ENCODE measurements at regions not wholly inside any gene's neighbourhood (a gene's known extent, or its start where the extent isn't known, plus 50 kb on each side); places are given as distances from the start of the nearest gene placed in this dataset.
"Not testable (repeated sequence)": the region's sequence is repeated elsewhere in the genome, so short reads cannot be mapped to it uniquely, and the experiment has no call there.

GRCh38 chr10:46175831-46176230, 111.0 kb upstream of the ANTXRL start:
- Mint-ChIP-seq H3K27ac (no peak overlapping the region), H3K36me3 (no peaks in the 10 kb centered on the region), H3K27me3 (ENCODE audit: low read depth in 2 of 2) (peaks cover 0 to 34% of the 10 kb centered on the region in 2 donors), H3K4me1 (no peaks in the 10 kb centered on the region), H3K9me3 (no peaks in the 10 kb centered on the region), H3K4me3 (no peak overlapping the region)
- ATAC-seq: no peak
- no peaks in the 10 kb centered on the region for H3K36me3 ChIP-seq (ENCODE audit: control insufficient read depth, insufficient read depth, low read length)
- no peaks in the 10 kb centered on the region for H3K9me3 ChIP-seq (ENCODE audit: control insufficient read depth, insufficient read depth, low read length)
- H3K4me1 ChIP-seq (ENCODE audit: control insufficient read depth, insufficient read depth, low read length): no peaks in the 10 kb centered on the region
- no peak overlapping the region for H3K27ac ChIP-seq (ENCODE audit: low read length)
- no peak for DNase-seq
- H3K4me3 ChIP-seq (ENCODE audit: low read length): no peak overlapping the region
- TF ChIP-seq CTCF (IDR thresholded peaks at IDR 0.05): no peak
- no peaks in the 10 kb centered on the region for H3K27me3 ChIP-seq (ENCODE audit: control insufficient read depth, insufficient read depth, low read length)
- intact Hi-C loops (cut with micrococcal nuclease): no loop called here

- H3K9me3 ChIP-seq (ENCODE audit: control insufficient read depth, insufficient read depth, low read length); ATAC-seq; H3K36me3 Mint-ChIP-seq; H3K4me3 Mint-ChIP-seq; intact Hi-C loops (cut with micrococcal nuclease); H3K4me1 ChIP-seq (ENCODE audit: control insufficient read depth, insufficient read depth, low read length); H3K4me1 Mint-ChIP-seq; DNase-seq; H3K36me3 ChIP-seq (ENCODE audit: control insufficient read depth, insufficient read depth, low read length); H3K27ac ChIP-seq (ENCODE audit: low read length); H3K9me3 Mint-ChIP-seq; H3K27me3 ChIP-seq (ENCODE audit: control insufficient read depth, insufficient read depth, low read length); H3K4me3 ChIP-seq (ENCODE audit: low read length); H3K27ac Mint-ChIP-seq: not testable (repeated sequence)
- WGBS (ENCODE audit: insufficient coverage): 100% methylated on average over 3 of the region's 3 CpGs
- H3K27me3 Mint-ChIP-seq (ENCODE audit: low read depth in 2 of 2): peaks cover 5 to 16% of the 10 kb centered on the region in 2 donors
These were observed 99.4 kb upstream of the ANTXRL start for GRCh38 chr10:46187431-46187830.

- no peak for TF ChIP-seq CTCF (IDR thresholded peaks at IDR 0.05)
- H3K4me1 Mint-ChIP-seq: no peaks in the 10 kb centered on the region
- H3K9me3 ChIP-seq (ENCODE audit: control insufficient read depth, insufficient read depth, low read length): no peaks in the 10 kb centered on the region
- ATAC-seq: no peak
- no peak overlapping the region for H3K4me3 Mint-ChIP-seq
- no peak overlapping the region for H3K27ac Mint-ChIP-seq
- WGBS (ENCODE audit: insufficient coverage): 93% methylated on average over 2 of the region's 3 CpGs
- DNase-seq: no peak
- H3K27ac ChIP-seq (ENCODE audit: low read length): no peak overlapping the region
- no peaks in the 10 kb centered on the region for H3K4me1 ChIP-seq (ENCODE audit: control insufficient read depth, insufficient read depth, low read length)
- no peak overlapping the region for H3K4me3 ChIP-seq (ENCODE audit: low read length)
- intact Hi-C loops (cut with micrococcal nuclease): no loop called here
- H3K9me3 Mint-ChIP-seq: no peaks in the 10 kb centered on the region
- H3K27me3 ChIP-seq (ENCODE audit: control insufficient read depth, insufficient read depth, low read length): no peaks in the 10 kb centered on the region
- H3K36me3 ChIP-seq (ENCODE audit: control insufficient read depth, insufficient read depth, low read length): no peaks in the 10 kb centered on the region
- H3K36me3 Mint-ChIP-seq: no peaks in the 10 kb centered on the region
- H3K27me3 Mint-ChIP-seq (ENCODE audit: low read depth in 2 of 2): peaks cover 0 to 5% of the 10 kb centered on the region in 2 donors
These were observed 89.7 kb upstream of the ANTXRL start for GRCh38 chr10:46197050-46197449.

- Mint-ChIP-seq H3K27ac (no peak overlapping the region), H3K4me3 (no peak overlapping the region), H3K27me3 (ENCODE audit: low read depth in 2 of 2) (peaks cover under 1 to 11% of the 10 kb centered on the region in 2 donors), H3K4me1 (no peaks in the 10 kb centered on the region), H3K9me3 (no peaks in the 10 kb centered on the region), H3K36me3 (no peaks in the 10 kb centered on the region)
- DNase-seq (no peak), ATAC-seq (no peak)
- Histone ChIP-seq H3K9me3 (ENCODE audit: control insufficient read depth, insufficient read depth, low read length) (no peaks in the 10 kb centered on the region), H3K27ac (ENCODE audit: low read length) (no peak overlapping the region), H3K4me3 (ENCODE audit: low read length) (no peak overlapping the region), H3K27me3 (ENCODE audit: control insufficient read depth, insufficient read depth, low read length) (no peaks in the 10 kb centered on the region), H3K4me1 (ENCODE audit: control insufficient read depth, insufficient read depth, low read length) (no peaks in the 10 kb centered on the region), H3K36me3 (ENCODE audit: control insufficient read depth, insufficient read depth, low read length) (no peaks in the 10 kb centered on the region)
- intact Hi-C loops (cut with micrococcal nuclease): no loop called here
- TF ChIP-seq CTCF (IDR thresholded peaks at IDR 0.05): no peak
These were observed 88.3 kb upstream of the ANTXRL start for GRCh38 chr10:46198516-46198915.

- WGBS (ENCODE audit: insufficient coverage): no CpG with 5 or more reads among the region's 1 CpG
- H3K27me3 Mint-ChIP-seq (ENCODE audit: low read depth in 2 of 2): peaks cover 3 to 11% of the 10 kb centered on the region in 2 donors
- H3K4me1 Mint-ChIP-seq; H3K9me3 ChIP-seq (ENCODE audit: control insufficient read depth, insufficient read depth, low read length); H3K9me3 Mint-ChIP-seq; H3K36me3 Mint-ChIP-seq; H3K4me3 ChIP-seq (ENCODE audit: low read length); H3K27ac ChIP-seq (ENCODE audit: low read length); H3K27ac Mint-ChIP-seq; H3K4me3 Mint-ChIP-seq; ATAC-seq; DNase-seq; H3K36me3 ChIP-seq (ENCODE audit: control insufficient read depth, insufficient read depth, low read length); H3K4me1 ChIP-seq (ENCODE audit: control insufficient read depth, insufficient read depth, low read length); intact Hi-C loops (cut with micrococcal nuclease); H3K27me3 ChIP-seq (ENCODE audit: control insufficient read depth, insufficient read depth, low read length): not testable (repeated sequence)
These were observed 84.4 kb upstream of the ANTXRL start for GRCh38 chr10:46202405-46202804.

GRCh38 chr10:46204482-46205102, 82.2 kb upstream of the ANTXRL start:
- not testable (repeated sequence) for H3K4me1 Mint-ChIP-seq; ATAC-seq; H3K27ac ChIP-seq (ENCODE audit: low read length)

More at GRCh38 chr10:46204482-46205102, 82.2 kb upstream of the ANTXRL start:
- H3K9me3 ChIP-seq (ENCODE audit: control insufficient read depth, insufficient read depth, low read length); H3K36me3 Mint-ChIP-seq; H3K27me3 ChIP-seq (ENCODE audit: control insufficient read depth, insufficient read depth, low read length); H3K4me3 Mint-ChIP-seq; H3K4me1 ChIP-seq (ENCODE audit: control insufficient read depth, insufficient read depth, low read length); H3K9me3 Mint-ChIP-seq; intact Hi-C loops (cut with micrococcal nuclease); H3K36me3 ChIP-seq (ENCODE audit: control insufficient read depth, insufficient read depth, low read length); H3K4me3 ChIP-seq (ENCODE audit: low read length); H3K27ac Mint-ChIP-seq; DNase-seq: not testable (repeated sequence)
- H3K27me3 Mint-ChIP-seq (ENCODE audit: low read depth in 2 of 2): peaks cover 3 to 11% of the 10 kb centered on the region in 2 donors
- 97% methylated on average over 18 of the region's 20 CpGs for WGBS (ENCODE audit: insufficient coverage)

Measured in natural killer cell (primary cell).